T-helper 22 cell (primary cell): ENCODE measurements at regions not wholly inside any gene's neighbourhood (a gene's known extent, or its start where the extent isn't known, plus 50 kb on each side); places are given as distances from the start of the nearest gene placed in this dataset.

Experiments used
- DNase-seq: peaks from one replicate; pipeline ENCODE4 v3.0.0-alpha.2; 2020; ENCODE audit warnings: low read depth

DNA sequence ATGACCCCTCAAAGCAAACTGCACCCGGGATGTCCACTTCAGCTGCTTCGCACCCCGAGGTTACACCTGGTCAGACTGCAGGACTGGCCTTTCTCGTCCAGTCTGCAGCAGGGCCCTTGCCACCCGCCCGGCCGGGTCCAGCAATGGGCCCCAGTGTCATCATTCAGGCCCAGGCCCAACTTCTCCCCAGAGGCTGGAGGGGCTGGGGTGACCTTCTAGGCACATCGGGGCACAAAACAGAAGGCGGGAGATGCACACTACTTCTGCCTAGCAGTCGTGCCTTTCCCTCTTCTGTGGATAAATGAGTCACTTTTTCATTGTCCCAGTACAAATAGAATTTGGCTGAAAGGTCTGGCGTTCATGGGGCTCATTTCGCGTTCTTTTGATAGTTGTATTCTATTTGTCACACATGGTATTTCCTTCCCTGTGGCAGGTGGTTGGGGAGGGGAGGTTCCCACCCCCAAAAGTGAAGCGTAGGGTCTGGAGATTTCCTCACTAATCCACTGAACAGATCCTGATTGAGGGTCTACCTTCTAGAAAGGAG is 56.9 kb upstream of the ID2 start:
- no peak for DNase-seq

- no peak for DNase-seq
Observed at GRCh38 chr2:8625399-8626300, 56.2 kb upstream of the ID2 start.

GRCh38 chr2:8626572-8626971 is 55.3 kb upstream of the ID2 start:
- DNase-seq = no peak

- DNase-seq = no peak
Observed at GRCh38 chr2:8627019-8627691, 54.7 kb upstream of the ID2 start.

DNA sequence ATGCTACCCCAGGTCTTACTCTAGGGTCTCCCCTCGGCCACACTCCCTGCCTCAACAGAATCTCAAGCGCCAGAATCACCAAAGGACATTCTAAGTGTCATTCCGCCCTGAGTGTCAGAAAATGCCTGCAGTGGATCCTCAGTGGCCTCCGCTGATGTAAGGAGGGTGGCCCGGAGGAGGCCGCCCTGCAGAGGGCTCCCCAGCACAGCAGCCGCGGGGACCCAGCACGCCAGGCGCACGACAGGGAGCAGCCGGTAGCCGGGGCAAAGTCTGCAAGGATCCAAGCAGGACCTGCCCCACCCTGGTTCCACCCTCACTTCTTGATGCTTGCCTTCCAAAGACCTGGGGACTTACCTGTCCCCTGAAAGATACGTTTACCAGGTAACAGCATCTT is 54.2 kb upstream of the ID2 start:
- no peak for DNase-seq

DNA sequence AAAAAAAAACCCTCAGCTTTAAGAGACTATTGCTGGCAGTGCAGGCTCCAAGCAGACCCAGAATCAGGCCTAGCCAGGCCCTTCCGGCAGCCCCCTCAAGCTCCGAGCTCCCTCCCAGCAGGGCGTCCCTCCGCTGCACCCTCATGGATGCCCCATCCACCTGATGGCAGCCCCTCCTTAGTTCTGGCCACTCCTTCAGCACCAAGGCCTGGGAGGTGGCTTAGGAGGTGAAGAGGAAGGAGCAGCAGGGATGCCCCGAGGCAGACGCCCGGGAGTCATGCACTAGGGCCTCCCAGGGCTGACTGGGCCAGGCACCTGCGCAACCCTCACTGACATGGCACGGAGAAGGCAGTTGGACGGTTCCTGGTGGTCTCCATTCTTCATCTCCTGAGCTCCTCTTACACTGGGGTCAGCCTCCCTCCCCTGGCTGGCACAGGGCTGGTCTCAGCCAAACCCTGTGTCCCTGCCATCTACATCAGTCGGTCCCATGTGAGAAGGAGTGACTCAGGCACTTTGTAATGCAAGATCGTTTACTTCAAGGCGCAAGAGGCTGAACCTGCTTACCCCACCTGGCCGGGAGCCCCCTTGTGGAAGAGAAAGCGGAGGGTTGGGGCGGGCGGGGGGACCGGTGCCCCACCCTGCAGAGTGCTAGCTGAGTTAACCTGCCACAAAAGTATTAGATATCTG is 53.5 kb upstream of the ID2 start:
- no peak for DNase-seq

DNA sequence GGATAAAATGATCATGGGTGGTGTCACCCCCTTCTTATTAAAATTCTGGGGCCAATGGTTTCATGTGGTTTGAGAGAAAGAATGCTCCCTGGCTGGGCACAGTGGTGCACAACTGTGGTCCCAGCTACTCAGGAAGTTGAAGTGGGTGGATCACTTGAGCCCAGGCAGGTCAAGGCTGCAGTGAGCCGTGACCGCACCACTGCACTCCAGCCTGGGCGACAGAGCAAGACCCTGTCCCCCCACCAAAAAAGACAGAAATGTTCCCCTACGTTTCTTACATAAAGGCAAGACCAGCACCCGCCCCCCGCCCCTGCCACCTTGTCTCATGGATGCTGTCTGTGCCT is 53.0 kb upstream of the ID2 start:
- no peak for DNase-seq

- DNase-seq = no peak
Observed at GRCh38 chr2:8629402-8629801, 52.5 kb upstream of the ID2 start.

GRCh38 chr2:8630676-8631464 is 51.0 kb upstream of the ID2 start:
- DNase-seq = no peak

GRCh38 chr2:8631465-8632005 is 50.3 kb upstream of the ID2 start:
- no peak for DNase-seq
